HG02642 (cell line): ENCODE measurements at regions not wholly inside any gene's neighbourhood (a gene's known extent, or its start where the extent isn't known, plus 50 kb on each side); places are given as distances from the start of the nearest gene placed in this dataset.
"Not testable (repeated sequence)": the region's sequence is repeated elsewhere in the genome, so short reads cannot be mapped to it uniquely, and the experiment has no call there.

Experiments
- ATAC-seq: cut with Tn5 transposase; IDR thresholded peaks from one replicate; pipeline ENCODE4 v1.9.1; 2021; ENCODE audit warnings: mild to moderate bottlenecking; ENCODE audit not compliant: unreplicated experiment, poor library complexity

DNA sequence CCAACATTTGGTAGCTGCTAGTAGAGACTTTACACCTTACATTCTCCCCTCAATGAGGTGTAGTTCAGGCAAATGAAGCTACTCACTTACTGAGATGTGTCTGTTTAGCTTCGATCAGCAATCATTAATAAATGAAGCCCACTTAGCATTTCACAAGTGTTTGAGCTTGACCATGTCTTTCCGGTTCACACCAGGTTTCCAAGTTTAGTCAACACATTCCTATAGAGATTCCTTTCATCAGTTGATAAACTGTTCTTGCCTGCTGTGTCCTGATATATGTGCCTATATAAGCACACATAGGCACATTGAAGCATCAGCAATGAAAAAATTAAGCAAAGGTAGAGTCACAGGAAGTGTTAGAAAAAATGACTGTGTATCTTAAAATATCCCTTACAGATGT lies 150.0 kb downstream of the BTBD3 start:
- ATAC-seq: no peak

DNA sequence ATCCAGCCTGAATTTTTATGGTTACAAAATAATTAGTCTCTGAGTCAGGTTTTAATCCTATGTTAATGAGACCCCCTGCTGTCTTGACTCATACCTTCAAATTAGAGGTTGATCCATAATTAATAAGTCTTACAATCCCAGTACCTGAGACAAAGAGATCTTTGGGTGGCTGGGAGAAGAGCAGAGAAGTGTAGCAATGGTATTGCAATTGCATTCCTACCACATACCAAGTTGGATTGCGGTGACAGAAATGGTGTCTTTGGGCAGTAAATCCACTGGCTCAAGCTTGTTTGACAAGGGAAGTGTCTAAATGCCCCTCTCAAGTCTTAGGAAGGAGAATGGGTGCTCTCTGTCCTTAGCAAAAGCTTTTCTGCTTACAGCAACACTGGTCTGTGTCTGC lies 150.4 kb downstream of the BTBD3 start:
- no peak for ATAC-seq

DNA sequence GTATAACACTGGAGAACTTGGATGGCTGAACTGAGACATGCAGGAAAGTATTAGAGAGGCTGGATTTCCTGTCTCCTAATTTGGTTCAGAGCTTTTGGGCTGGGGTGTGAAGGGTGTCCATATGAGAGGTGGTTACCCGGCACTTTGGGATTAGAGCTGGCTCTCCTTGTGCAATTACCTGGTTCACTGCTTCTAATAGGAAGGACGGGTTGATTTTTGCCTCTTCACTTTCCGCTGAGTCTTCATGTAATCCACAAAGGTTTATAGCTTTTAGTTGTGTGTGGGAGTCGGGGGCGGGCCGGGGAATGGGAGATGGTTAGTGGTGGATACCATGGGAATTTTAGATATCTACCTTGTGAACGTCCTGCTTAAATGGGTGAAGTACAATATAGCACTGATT lies 151.5 kb downstream of the BTBD3 start:
- no peak for ATAC-seq

GRCh38 chr20:12072221-12072953 lies 154.7 kb downstream of the BTBD3 start:
- ATAC-seq: no peak

DNA sequence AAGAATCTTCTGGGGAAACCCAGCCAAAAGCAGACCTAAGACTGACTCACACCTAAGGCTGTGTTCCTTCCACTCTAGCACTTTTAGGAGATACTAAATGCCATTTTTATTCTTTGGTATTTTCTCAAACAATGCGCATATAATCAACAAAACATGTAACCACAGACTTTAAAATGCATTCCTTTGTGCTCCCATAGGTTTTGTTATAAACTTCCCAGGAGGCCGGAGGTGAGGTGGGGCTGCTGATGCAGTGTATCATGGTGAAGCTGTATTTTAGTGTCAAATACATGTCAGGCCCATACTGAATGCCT lies 155.2 kb downstream of the BTBD3 start:
- no peak for ATAC-seq

DNA sequence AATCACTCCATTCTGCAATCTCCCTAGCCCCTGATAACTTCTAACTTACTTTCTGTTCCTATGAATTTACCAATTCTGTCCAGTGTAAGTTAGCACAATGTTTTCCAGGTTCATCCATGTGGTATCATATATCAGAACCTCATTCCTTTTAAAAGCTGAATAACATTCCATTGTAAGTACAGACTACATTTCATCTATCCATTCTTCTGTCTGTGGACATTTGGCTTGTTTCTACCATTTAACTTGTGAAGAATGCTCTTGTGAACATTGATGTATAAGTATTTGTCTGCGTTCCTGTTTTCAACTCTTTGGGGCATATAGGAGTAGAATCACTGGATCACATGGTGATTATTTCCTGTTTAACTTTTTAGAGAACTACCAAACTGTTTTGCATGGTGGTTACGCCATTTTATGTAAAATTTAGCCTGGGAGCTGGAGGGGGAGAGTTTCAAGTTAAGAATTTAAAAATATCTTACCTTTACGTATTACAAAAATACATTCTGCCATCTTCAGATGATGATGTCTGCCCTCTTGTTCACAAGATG lies 156.5 kb downstream of the BTBD3 start:
- no peak for ATAC-seq

- no peak for ATAC-seq
Measured at GRCh38 chr20:12076200-12076599, 158.5 kb downstream of the BTBD3 start.

- no peak for ATAC-seq
Measured at GRCh38 chr20:12077875-12078274, 160.2 kb downstream of the BTBD3 start.

GRCh38 chr20:12079490-12079889 lies 161.8 kb downstream of the BTBD3 start:
- no peak for ATAC-seq

DNA sequence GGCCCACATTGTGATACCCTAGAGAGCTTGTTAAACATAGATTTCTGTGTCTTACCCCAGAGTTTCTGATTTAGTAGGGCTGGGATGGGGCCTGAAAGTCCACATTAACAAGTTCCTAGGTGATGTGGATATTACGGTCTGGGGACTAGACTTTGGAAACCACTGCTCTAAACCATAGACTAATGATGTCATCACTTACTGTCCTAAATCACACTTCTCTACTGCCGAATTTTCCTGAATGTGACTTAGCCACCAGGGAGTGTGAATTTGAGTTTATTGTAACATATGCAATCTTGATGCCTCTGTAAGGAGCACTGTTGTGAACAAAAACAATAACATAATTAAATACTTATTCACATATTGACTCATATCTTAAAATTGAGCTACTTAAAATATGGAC lies 165.6 kb downstream of the BTBD3 start:
- ATAC-seq: no peak

DNA sequence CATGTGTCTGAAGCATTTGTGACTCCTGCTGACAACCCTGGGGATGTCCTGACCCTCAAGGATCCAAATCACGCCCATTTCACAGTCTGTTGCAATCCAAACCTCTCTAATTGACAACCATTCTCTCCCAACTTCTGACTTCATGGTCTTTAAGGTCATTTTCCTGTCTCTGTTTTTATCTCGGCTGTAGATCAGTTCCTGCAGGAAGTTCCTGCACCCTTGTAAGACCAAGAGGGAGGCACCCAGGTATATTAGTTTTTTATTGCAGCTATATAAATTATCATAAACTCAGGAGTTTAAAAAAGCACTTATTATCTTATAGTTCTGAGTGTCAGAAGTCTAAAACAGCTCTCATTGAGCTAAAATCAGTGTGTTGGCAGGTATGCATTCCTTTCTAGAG lies 166.8 kb downstream of the BTBD3 start:
- ATAC-seq: no peak

- no peak for ATAC-seq
Measured at GRCh38 chr20:12086359-12086758, 168.7 kb downstream of the BTBD3 start.

- ATAC-seq: no peak
Measured at GRCh38 chr20:12090920-12091319, 173.2 kb downstream of the BTBD3 start.

DNA sequence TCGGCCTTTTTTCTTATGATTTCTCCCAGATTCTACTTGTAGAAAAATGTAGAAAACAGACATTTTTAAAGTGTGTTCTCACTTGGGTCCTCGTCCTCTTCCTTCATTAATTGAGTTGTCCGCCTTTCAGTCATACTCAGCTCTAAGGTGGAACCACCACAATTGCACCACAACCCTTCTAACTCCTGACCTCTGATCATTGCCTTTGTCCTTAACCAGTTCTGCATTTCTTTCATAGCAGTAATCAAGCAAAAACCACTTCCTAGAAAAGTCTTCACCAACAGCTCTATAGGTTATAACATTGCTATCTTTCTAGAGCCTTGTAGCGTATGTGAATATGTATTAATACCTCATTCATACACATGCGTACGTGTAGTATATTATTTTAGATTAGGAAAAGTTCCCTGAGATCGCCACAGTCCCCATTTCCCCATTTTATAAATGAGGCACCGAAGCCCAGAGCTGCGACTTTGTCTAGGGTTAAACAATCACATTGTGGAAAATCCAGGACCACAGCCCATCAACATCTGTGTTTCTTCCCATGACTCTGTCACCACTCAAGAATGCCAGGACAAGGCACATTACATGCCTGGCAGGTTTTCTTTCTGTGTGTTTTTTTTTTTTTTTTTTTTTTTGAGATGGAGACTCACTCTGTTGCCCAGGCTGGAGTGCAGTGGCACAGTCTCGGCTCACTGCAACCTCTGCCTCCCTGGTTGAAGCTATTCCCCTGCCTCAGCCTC lies 175.5 kb downstream of the BTBD3 start:
- no peak for ATAC-seq

GRCh38 chr20:12093797-12094190 lies 176.1 kb downstream of the BTBD3 start:
- not testable (repeated sequence) for ATAC-seq

DNA sequence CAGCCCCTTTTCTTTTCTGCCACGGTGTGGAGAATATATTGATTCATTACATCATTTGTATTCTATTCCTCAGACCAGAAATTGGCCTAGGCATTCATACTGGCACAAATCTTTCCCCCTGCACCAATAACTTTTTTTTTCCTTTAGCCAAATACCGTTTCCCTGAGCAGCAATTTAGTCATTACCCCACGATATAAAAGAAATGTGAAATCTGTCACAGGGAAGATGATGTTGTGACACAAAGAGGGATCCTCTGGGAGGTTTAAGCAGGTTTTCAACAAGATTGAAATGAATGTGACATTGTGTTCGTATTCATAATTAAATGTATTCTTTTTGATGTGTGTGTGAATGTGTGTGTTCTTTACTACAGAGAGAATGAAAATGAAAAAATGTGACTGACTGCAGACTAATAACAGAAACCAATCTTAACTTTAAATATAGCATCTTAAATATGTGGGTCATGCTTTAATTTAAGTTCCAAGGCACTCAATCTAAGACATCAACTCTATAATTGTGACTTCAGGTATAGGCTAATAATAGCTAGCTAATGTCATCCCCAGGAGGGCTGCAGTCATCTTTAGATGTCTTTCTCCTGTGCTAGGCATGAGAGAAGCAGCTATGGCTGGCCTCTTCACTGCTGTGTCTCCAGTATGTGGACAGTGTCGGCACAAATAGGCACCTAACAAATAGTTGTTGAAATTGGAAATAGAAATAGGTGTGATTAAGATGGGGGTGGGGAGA lies 177.7 kb downstream of the BTBD3 start:
- no peak for ATAC-seq

DNA sequence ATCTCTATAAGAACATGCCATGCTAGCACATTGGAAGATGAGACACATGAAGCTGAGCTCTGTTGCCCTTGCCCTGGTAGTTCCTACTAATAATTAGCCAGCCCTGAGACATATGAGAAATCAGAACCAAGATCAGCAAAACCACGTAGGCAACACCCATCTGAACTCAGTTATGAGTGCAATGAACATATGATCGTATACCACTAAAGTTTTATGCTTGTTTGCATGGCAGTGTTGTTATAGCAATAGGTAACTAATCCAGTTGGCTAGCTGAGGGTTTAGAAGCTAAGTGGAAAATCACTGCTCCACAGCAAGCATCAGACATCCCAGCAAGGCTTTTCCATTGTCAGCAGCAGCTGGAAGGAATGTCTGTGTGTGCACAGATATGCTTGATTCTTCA lies 180.7 kb downstream of the BTBD3 start:
- ATAC-seq: no peak

GRCh38 chr20:12108846-12109245 lies 191.2 kb downstream of the BTBD3 start:
- ATAC-seq: no peak

DNA sequence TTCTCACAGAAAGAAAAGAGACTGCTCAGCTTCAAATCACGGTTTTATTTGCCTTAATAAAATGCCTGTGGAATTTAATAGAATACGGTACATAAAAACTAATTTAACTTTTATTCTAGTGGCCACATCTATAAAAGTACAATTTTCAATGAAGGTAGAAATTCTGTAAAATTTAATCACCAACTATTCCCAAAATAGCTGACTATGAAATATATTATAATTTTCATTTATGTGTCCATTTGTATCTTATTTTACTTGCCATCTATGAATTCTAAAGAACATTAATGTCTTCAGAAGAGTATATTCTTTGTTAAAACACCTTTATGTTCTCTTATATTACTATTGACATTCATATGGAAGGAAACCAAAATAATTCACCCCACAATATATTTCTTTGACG lies 192.6 kb downstream of the BTBD3 start:
- ATAC-seq: no peak

- ATAC-seq: no peak
Measured at GRCh38 chr20:12110711-12111110, 193.0 kb downstream of the BTBD3 start.

- ATAC-seq: no peak
Measured at GRCh38 chr20:12111431-12112088, 193.9 kb downstream of the BTBD3 start.
